ENCODE measurements at regions not wholly inside any gene's neighbourhood (a gene's known extent, or its start where the extent isn't known, plus 50 kb on each side); places are given as distances from the start of the nearest gene placed in this dataset.
"Not testable (repeated sequence)": the region's sequence is repeated elsewhere in the genome, so short reads cannot be mapped to it uniquely, and the experiment has no call there.

GRCh38 chr6:119834418-119834817, 484.9 kb upstream of the MAN1A1 start:
- no peak for DNase-seq (ENCODE audit: low read depth)
- H3K4me3 ChIP-seq (ENCODE audit: low read depth, low read length) = no peak overlapping the region
- TF ChIP-seq, protein P1, sequence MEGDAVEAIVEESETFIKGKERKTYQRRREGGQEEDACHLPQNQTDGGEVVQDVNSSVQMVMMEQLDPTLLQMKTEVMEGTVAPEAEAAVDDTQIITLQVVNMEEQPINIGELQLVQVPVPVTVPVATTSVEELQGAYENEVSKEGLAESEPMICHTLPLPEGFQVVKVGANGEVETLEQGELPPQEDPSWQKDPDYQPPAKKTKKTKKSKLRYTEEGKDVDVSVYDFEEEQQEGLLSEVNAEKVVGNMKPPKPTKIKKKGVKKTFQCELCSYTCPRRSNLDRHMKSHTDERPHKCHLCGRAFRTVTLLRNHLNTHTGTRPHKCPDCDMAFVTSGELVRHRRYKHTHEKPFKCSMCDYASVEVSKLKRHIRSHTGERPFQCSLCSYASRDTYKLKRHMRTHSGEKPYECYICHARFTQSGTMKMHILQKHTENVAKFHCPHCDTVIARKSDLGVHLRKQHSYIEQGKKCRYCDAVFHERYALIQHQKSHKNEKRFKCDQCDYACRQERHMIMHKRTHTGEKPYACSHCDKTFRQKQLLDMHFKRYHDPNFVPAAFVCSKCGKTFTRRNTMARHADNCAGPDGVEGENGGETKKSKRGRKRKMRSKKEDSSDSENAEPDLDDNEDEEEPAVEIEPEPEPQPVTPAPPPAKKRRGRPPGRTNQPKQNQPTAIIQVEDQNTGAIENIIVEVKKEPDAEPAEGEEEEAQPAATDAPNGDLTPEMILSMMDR (IDR thresholded peaks at IDR 0.05; ENCODE audit: low read depth, low read length, missing control alignments) = no peak

GRCh38 chr6:119832411-119832810, 482.9 kb upstream of the MAN1A1 start:
- H3K4me3 ChIP-seq (ENCODE audit: low read depth, low read length) = no peak overlapping the region
- no peak for DNase-seq (ENCODE audit: low read depth)
- TF ChIP-seq, protein P1 (IDR thresholded peaks at IDR 0.05; ENCODE audit: low read depth, low read length, missing control alignments) = no peak

DNA sequence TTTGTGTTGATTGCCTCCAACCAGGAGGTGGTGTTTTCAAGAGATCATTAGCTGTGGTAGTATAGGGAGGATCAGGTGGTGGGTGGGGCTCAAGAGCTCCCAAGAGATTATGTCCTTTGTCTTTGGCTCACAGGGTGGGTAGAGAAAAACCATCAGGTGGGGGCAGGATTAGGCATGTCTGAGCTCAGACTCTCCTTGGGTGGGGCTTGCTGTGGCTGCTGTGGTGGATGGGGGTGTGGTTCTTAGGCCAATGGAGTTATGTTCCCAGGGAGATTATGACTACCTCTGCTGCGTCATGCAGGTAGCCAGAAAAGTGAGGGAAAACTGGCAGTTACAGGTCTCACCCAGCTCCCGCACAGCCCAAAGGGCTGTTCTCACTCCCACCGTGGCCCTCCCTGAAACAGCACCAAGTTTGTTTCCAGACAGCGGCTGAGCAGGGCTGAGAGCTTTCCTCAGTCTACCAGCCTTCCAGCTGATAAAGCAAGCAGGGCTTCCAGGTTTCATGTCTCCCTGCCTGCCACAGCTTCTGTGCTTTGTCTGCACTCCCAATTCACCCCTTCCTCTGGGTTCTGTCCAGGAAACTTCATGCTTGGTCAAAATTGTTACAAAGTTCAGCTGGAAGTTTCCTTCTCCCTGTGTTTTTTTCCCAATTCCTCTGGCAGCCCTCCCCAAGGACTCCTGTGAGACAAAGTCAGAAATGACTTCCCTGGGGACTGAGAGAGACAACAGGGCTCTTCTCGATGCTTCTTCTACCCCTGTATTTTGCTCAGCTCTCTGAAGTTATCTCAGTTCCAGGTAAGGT, 481.1 kb upstream of the MAN1A1 start:
- no peak for DNase-seq (ENCODE audit: low read depth)
- TF ChIP-seq, protein P1 (IDR thresholded peaks at IDR 0.05; ENCODE audit: low read depth, low read length, missing control alignments) = no peak
- no peak overlapping the region for H3K4me3 ChIP-seq (ENCODE audit: low read depth, low read length)

DNA sequence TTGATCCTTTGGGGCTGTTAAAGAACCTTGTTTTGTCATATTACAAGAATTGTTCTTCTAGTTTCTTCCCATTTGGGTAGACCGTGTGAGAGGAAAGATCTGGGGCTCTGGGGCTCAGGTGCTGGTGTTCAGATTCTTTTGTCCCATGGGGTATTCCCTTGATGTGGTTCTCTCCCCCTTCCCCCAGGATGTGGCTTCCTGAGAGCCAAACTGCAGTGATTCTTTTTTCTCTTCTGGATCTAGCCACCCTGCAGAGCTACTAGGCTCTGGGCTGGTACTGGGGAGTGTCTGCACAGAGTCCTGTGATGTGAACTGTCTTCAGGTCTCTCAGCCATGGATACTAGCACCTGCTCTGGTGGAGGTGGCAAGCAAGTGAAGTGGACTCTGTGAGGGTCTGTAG, 480.5 kb upstream of the MAN1A1 start:
- TF ChIP-seq, protein P1 (IDR thresholded peaks at IDR 0.05; ENCODE audit: low read depth, low read length, missing control alignments) = no peak
- no peak for DNase-seq (ENCODE audit: low read depth)
- H3K4me3 ChIP-seq (ENCODE audit: low read depth, low read length) = no peak overlapping the region

DNA sequence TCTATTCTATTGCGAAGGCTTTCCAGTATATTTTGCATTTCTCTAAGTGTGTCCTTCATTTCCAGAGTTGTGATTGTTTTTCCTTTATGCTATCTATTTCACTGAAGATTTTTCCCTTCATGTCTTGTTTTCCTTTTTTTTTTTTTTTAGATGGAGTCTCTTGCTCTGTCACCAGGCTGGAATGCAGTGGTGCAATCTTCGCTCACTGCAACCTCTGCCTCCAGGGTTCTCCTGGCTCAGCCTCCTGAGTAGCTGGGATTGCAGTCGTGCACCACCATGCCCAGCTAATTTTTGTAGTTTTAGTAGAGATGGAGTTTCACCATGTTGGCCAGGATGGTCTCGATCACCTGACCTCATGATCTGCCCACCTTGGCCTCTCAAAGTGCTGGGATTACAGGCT, 479.9 kb upstream of the MAN1A1 start:
- H3K4me3 ChIP-seq (ENCODE audit: low read depth, low read length); DNase-seq (ENCODE audit: low read depth): not testable (repeated sequence)

- TF ChIP-seq, protein P1 (IDR thresholded peaks at IDR 0.05; ENCODE audit: low read depth, low read length, missing control alignments) = no peak
- DNase-seq (ENCODE audit: low read depth) = no peak
- no peak overlapping the region for H3K4me3 ChIP-seq (ENCODE audit: low read depth, low read length)
Measured at GRCh38 chr6:119829006-119829405, 479.4 kb upstream of the MAN1A1 start.

DNA sequence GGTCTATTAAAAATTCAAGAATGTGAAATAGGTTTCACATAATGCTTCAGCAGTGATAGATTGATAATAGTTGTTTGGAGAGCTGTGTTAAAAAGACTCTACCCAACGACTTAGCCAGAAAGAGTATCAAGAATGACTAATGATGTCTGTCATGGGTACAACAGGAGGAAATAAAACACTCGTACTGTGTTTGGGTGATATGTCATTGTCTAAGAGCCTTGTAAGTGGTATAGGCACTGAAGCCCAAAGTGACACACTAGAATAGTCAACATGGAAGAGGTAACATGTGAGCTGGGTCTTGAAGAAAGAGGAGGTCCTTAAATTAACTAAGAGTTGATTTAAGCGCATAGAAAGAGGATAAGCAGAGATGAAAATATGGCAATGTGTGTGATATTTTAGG, 471.8 kb upstream of the MAN1A1 start:
- TF ChIP-seq, protein P1 (IDR thresholded peaks at IDR 0.05; ENCODE audit: low read depth, low read length, missing control alignments) = no peak
- DNase-seq (ENCODE audit: low read depth) = no peak
- no peak overlapping the region for H3K4me3 ChIP-seq (ENCODE audit: low read depth, low read length)
